Body of pancreas (tissue), 4 donors: ENCODE measurements at regions not wholly inside any gene's neighbourhood (a gene's known extent, or its start where the extent isn't known, plus 50 kb on each side); places are given as distances from the start of the nearest gene placed in this dataset.

Experiments
- ATAC-seq: fragments of 150-250 bp; one replicate; pipeline ENCODE4 v1.9.1; 2016
- DNase-seq, 4 donors: peaks; one replicate each; pipeline ENCODE4 v3.0.0-alpha.2; 2019
- H3K27ac ChIP-seq, 4 donors: fragments of 200-600 bp; sonication (generic); 1 replicate in 3 of 4; 2 replicates in 1 of 4; pipeline versions ENCODE4 v1.5.1 to v1.6.1; 2016 to 2019; ENCODE audit warnings: mild to moderate bottlenecking in 1 of 4, mixed read lengths in 1 of 4, moderate library complexity in 1 of 4
- H3K27me3 ChIP-seq, 2 donors: fragments of 200-600 bp; sonication (generic); one replicate each; pipeline ENCODE4 v1.6.0; 2016; ENCODE audit warnings: mild to moderate bottlenecking in 1 of 2
- H3K36me3 ChIP-seq, 2 donors: fragments of 200-600 bp; sonication (generic); replicated peaks in 1 of 2; 2 replicates each; pipeline ENCODE4 v1.5.1; 2016; ENCODE audit warnings: low read depth in 2 of 2; ENCODE audit not compliant: insufficient read depth in 1 of 2
- H3K4me1 ChIP-seq: fragments of 200-600 bp; sonication (generic); one replicate; pipeline ENCODE4 v1.6.0; 2016
- H3K4me3 ChIP-seq, 2 donors: fragments of 200-600 bp; sonication (generic); 1 replicate in 1 of 2; 2 replicates in 1 of 2; pipeline ENCODE4 v1.5.1; 2016 to 2019
- H3K9me3 ChIP-seq, 3 donors: fragments of 200-600 bp; sonication (generic); 1 replicate in 2 of 3; 2 replicates in 1 of 3; pipeline ENCODE4 v1.5.1; 2016
- CTCF ChIP-seq, 7 experiments: fragments of 450-650 bp in 4 of 7; fragments of 200-600 bp in 3 of 7; sonication (generic) in 3 of 7; IDR thresholded peaks; one replicate each; pipeline ENCODE4 v1.5.1; 2016 to 2019; ENCODE audit warnings: antibody characterized with exemption in 7 of 7
- POLR2A ChIP-seq, 3 donors: fragments of 450-650 bp; IDR thresholded peaks; one replicate each; pipeline ENCODE4 v1.6.1; 2016; ENCODE audit warnings: antibody characterized with exemption in 3 of 3, mild to moderate bottlenecking in 2 of 3
- whole genome bisulfite sequencing, 2 donors: methylation state at CpG; one replicate each; pipeline ENCODE4 v1.1.5; 2017; 5-methylcytosine and 5-hydroxymethylcytosine counted together
- intact Hi-C: fragments of 100-400 bp; cut with DNase I; formaldehyde crosslinking; loops from one replicate; pipeline ENCODE4 v1.15.1; 2023

GRCh38 chrX:69564665-69565064 is 51.2 kb upstream of the EDA start:
- ATAC-seq (no peak), DNase-seq (no peak)
- Histone ChIP-seq H3K4me3 (no peak overlapping the region), H3K27ac (no peak overlapping the region), H3K27me3 (no peaks in the 10 kb centered on the region), H3K4me1 (no peaks in the 10 kb centered on the region), H3K9me3 (no peaks in the 10 kb centered on the region), H3K36me3 (no peaks in the 10 kb centered on the region)
- TF ChIP-seq POLR2A (IDR thresholded peaks at IDR 0.05) (no peak), CTCF (IDR thresholded peaks at IDR 0.05) (no peak)
- 50 to 82% methylated on average over 2 of the region's 2 CpGs for WGBS, 2 donors
- intact Hi-C loops, result no loop called here

DNA sequence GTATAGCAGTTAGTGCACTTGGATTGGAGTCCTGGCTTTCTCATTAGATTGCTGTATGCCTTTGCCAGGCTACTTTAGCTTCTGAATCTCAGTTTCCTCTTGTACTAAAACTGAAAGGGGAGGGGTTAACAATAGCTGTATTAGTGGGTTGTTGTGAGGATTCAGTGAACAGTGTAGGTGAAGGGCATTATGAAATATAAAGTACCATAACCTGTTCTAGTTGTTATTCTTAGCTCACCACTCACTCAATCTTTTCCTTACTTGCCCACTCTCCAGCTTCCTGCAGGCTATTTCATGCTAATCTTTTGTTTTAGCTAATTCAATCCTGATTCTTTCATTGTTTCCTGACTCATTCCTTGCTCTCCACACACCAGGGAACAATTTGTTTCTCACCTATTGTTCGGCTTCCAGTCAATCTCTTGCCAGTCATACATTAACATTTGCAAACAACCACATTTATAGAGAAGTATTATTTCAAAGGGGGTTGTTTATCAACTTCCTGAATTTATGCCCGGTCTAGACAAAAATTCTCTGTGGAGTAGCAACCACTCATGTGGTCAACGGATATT is 50.6 kb upstream of the EDA start:
- Histone ChIP-seq H3K27me3 (no peaks in the 10 kb centered on the region), H3K9me3 (no peaks in the 10 kb centered on the region), H3K27ac (no peak overlapping the region), H3K4me3 (no peak overlapping the region), H3K36me3 (no peaks in the 10 kb centered on the region), H3K4me1 (no peaks in the 10 kb centered on the region)
- DNase-seq (no peak), ATAC-seq (no peak)
- intact Hi-C loops, result no loop called here
- 57 to 69% methylated on average over 3 of the region's 3 CpGs for WGBS, 2 donors
- TF ChIP-seq POLR2A (IDR thresholded peaks at IDR 0.05) (no peak), CTCF (IDR thresholded peaks at IDR 0.05) (no peak)
